Heart left ventricle (tissue), 16 donors: ENCODE measurements at regions not wholly inside any gene's neighbourhood (a gene's known extent, or its start where the extent isn't known, plus 50 kb on each side); places are given as distances from the start of the nearest gene placed in this dataset.
"Not testable (repeated sequence)": the region's sequence is repeated elsewhere in the genome, so short reads cannot be mapped to it uniquely, and the experiment has no call there.

Source experiments
- ATAC-seq, 4 donors: fragments of 200-7000 bp; cut with Tn5 transposase; one replicate each; pipeline ENCODE4 v1.9.1; 2020 to 2022; ENCODE audit warnings: moderate library complexity in 4 of 4, mild to moderate bottlenecking in 3 of 4, moderate number of reproducible peaks in 1 of 4
- DNase-seq, 5 donors: peaks; one replicate each; pipeline ENCODE4 v3.0.0-alpha.2; 2020
- H3K27ac ChIP-seq, 12 donors: fragments of 200-600 bp; sonication (generic) in 4 of 12; one replicate each; pipeline versions ENCODE4 v1.5.0 to v1.8.0; 2016 to 2022; ENCODE audit warnings: mild to moderate bottlenecking in 2 of 12
- H3K27me3 ChIP-seq, 9 donors: fragments of 200-600 bp; sonication (generic) in 2 of 9; one replicate each; pipeline versions ENCODE4 v1.5.1 to v1.8.0; 2016 to 2022; ENCODE audit warnings: mild to moderate bottlenecking in 3 of 9
- H3K36me3 ChIP-seq, 9 donors: fragments of 200-600 bp; sonication (generic) in 2 of 9; one replicate each; pipeline versions ENCODE4 v1.5.0 to v1.8.0; 2018 to 2022; ENCODE audit warnings: mild to moderate bottlenecking in 2 of 9
- H3K4me1 ChIP-seq, 12 donors: fragments of 200-600 bp; sonication (generic) in 4 of 12; one replicate each; pipeline versions ENCODE4 v1.5.0 to v1.8.0; 2016 to 2022; ENCODE audit warnings: mild to moderate bottlenecking in 3 of 12
- H3K4me3 ChIP-seq, 12 donors: fragments of 200-600 bp; sonication (generic) in 4 of 12; one replicate each; pipeline versions ENCODE4 v1.5.0 to v1.8.0; 2017 to 2022; ENCODE audit warnings: mild to moderate bottlenecking in 9 of 12, moderate library complexity in 4 of 12
- H3K9me3 ChIP-seq, 12 donors: fragments of 200-600 bp; sonication (generic) in 4 of 12; one replicate each; pipeline versions ENCODE4 v1.5.0 to v1.8.0; 2016 to 2022; ENCODE audit warnings: mild to moderate bottlenecking in 1 of 12
- POLR2A ChIP-seq, 2 donors: fragments of 450-650 bp; IDR thresholded peaks; one replicate each; pipeline ENCODE4 v1.6.1; 2017; ENCODE audit warnings: antibody characterized with exemption in 2 of 2, mild to moderate bottlenecking in 2 of 2, moderate library complexity in 2 of 2
- WGBS, 4 donors: extraction: QIAGEN DNeasy Blood & Tissue Kit in 2 of 4; methylation state at CpG; one replicate each; pipeline versions ENCODE4 v1.1.5 to v1.1.7; 2013 to 2018; 5-methylcytosine and 5-hydroxymethylcytosine counted together
- intact Hi-C, 10 donors: fragments of 100-400 bp; cut with DNase I; formaldehyde crosslinking; loops; one replicate each; pipeline versions ENCODE4 v1.11.1 to v1.14.2; 2022
- TF ChIP-seq, protein P1 (sequence below), 12 donors: fragments of 200-600 bp; sonication (generic) in 4 of 12; IDR thresholded peaks; one replicate each; pipeline versions ENCODE4 v1.5.0 to v1.8.0; 2018 to 2022; ENCODE audit warnings: antibody characterized with exemption in 12 of 12, mild to moderate bottlenecking in 5 of 12
- donor health status: ischemic (EF 13 %, LVEDD 7.1; RV severe dilation, severe dysfunction).
- donor health status: healthy with polysubstance abuse.
- donor health status: DM: no; HTN: yes; CAD: no.
- donor health status: DM: no; HTN: no; CAD: no.
- donor health status: ischemic (EF 25% LVEDD 6.9; RV normal size, moderate dysfunction).
- donor health status: ischemic (EF 25% LVEDD 5.7; RV mildly dilated, moderate dysfunction).
- donor health status: healthy.
- donor health status: DM: yes; HTN: yes; CAD: no.
- donor health status: ischemic (EF 35%, LVEDD 5.7; RV mildly dilated, moderate dysfunction).
- donor health status: nonischemic (EF 11% LVEDD 7.7; RV severe dilation, severe dysfunction).
- donor health status: DM: yes; HTN: yes; CAD: no.
- donor health status: PGD.
- donor health status: ischemic (EF 29% LVEDD 5.4; RV normal size, mild dysfunction).
- donor health status: nonischemic (EF 23%, LVEDD 6.1; RV moderate dilation, normal function).

DNA sequence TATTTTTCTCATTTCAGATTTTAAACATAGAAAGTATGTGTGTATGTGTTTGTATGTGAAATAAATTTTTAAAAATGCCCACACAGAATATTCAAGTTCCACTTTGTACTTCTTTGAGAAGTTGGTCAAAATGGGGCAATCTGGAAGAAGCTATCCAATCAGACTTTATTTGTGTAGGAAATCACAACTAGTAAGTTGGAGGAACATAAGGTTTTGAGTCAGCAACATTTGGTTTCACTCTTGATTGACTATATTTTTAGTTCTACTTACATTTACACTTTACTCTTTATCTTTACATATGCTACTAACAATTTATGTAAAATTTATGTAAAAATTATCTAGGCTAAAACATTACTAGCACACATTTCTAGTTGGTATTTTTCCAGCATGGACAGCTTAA is 128.1 kb downstream of the ATXN7L3B start:
- no peak overlapping the region for H3K27ac ChIP-seq
- H3K4me1 ChIP-seq = no peaks in the 10 kb centered on the region
- no peaks in the 10 kb centered on the region for H3K9me3 ChIP-seq
- intact Hi-C loops = no loop called here
- ATAC-seq = no peak
- H3K4me3 ChIP-seq = no peak overlapping the region
- TF ChIP-seq POLR2A (IDR thresholded peaks at IDR 0.05) = no peak
- TF ChIP-seq, protein P1, sequence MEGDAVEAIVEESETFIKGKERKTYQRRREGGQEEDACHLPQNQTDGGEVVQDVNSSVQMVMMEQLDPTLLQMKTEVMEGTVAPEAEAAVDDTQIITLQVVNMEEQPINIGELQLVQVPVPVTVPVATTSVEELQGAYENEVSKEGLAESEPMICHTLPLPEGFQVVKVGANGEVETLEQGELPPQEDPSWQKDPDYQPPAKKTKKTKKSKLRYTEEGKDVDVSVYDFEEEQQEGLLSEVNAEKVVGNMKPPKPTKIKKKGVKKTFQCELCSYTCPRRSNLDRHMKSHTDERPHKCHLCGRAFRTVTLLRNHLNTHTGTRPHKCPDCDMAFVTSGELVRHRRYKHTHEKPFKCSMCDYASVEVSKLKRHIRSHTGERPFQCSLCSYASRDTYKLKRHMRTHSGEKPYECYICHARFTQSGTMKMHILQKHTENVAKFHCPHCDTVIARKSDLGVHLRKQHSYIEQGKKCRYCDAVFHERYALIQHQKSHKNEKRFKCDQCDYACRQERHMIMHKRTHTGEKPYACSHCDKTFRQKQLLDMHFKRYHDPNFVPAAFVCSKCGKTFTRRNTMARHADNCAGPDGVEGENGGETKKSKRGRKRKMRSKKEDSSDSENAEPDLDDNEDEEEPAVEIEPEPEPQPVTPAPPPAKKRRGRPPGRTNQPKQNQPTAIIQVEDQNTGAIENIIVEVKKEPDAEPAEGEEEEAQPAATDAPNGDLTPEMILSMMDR (IDR thresholded peaks at IDR 0.05) = no peak
- no peaks in the 10 kb centered on the region for H3K27me3 ChIP-seq
- no peaks in the 10 kb centered on the region for H3K36me3 ChIP-seq
- DNase-seq = no peak

DNA sequence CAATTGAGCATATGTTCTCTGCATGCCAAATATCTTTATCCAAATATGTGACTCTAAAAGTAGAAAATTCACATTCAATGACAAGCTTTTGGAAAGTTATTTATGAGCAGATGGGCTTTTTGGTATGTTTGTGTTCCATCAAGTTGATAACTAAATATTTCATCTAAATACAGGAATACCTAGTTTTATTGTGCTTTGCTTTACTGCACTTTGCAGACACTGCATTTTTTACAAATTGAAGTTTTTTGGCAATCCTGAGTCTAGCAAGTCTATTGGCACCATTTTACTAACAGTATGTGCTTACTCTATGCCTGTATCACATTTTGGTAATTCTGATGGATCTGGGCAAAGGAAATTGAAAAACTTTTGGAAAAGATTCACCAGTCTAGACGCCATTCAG is 133.8 kb downstream of the ATXN7L3B start:
- intact Hi-C loops = no loop called here
- no peaks in the 10 kb centered on the region for H3K36me3 ChIP-seq
- WGBS, 4 donors = 68 to 80% (median 72%) methylated on average over 1 of the region's 1 CpG
- no peaks in the 10 kb centered on the region for H3K9me3 ChIP-seq
- TF ChIP-seq, protein P1 (IDR thresholded peaks at IDR 0.05) = no peak
- no peak for TF ChIP-seq POLR2A (IDR thresholded peaks at IDR 0.05)
- no peak overlapping the region for H3K27ac ChIP-seq
- no peak for ATAC-seq
- no peak for DNase-seq
- no peaks in the 10 kb centered on the region for H3K4me1 ChIP-seq
- H3K4me3 ChIP-seq = no peak overlapping the region
- H3K27me3 ChIP-seq = no peaks in the 10 kb centered on the region

DNA sequence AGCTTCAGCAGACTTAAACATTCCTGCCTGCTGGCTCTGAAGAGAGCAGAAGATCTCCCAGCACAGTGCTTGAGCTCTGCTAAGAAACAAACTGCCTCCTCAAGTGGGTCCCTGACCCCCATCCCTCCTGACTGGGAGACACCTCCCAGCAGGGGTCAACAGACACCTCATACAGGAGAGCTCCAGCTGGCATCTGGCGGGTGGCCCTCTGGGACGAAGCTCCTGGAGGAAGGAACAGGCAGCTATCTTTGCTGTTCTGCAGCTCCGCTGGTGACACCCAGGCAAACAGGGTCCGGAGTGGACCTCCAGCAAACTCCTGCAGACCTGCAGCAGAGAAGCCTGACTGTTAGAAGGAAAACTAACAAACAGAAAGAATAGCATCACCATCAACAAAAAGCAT is 139.3 kb downstream of the ATXN7L3B start:
- H3K4me1 ChIP-seq, H3K27me3 ChIP-seq, H3K9me3 ChIP-seq, H3K27ac ChIP-seq, intact Hi-C loops, H3K4me3 ChIP-seq, H3K36me3 ChIP-seq, ATAC-seq, DNase-seq: not testable (repeated sequence)
- WGBS, 4 donors = 80 to 90% (median 86%) methylated on average over 4 of the region's 4 CpGs

DNA sequence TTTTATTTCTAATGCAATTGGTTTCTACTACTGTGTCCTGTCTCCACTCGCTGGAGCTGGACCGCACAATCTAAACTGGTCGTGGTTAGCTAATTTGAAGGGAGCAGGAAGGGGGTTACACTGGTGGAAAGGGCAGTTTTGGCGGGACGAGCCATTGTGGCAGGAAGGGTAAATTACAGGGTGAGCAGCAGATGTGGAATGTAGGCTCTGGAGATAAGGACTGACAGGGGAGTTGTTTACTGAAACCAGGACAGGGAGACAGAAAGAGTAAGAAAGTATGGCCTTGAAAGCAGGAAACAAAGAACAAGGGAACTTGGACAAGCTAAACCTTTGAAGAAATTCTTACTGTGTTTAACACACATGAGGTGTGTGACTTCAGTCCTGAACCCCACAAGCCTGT is 147.8 kb downstream of the ATXN7L3B start:
- intact Hi-C loops = no loop called here
- H3K27me3 ChIP-seq = no peaks in the 10 kb centered on the region
- 62 to 72% (median 68%) methylated on average over 5 of the region's 5 CpGs for WGBS, 4 donors
- H3K4me3 ChIP-seq = no peak overlapping the region
- H3K9me3 ChIP-seq = peaks cover 0 to 6% (median 0%) of the 10 kb centered on the region in 12 donors
- TF ChIP-seq POLR2A (IDR thresholded peaks at IDR 0.05) = no peak
- TF ChIP-seq, protein P1 (IDR thresholded peaks at IDR 0.05) = no peak
- no peak for DNase-seq
- no peak overlapping the region for H3K27ac ChIP-seq
- no peaks in the 10 kb centered on the region for H3K36me3 ChIP-seq
- no peak for ATAC-seq
- no peaks in the 10 kb centered on the region for H3K4me1 ChIP-seq

DNA sequence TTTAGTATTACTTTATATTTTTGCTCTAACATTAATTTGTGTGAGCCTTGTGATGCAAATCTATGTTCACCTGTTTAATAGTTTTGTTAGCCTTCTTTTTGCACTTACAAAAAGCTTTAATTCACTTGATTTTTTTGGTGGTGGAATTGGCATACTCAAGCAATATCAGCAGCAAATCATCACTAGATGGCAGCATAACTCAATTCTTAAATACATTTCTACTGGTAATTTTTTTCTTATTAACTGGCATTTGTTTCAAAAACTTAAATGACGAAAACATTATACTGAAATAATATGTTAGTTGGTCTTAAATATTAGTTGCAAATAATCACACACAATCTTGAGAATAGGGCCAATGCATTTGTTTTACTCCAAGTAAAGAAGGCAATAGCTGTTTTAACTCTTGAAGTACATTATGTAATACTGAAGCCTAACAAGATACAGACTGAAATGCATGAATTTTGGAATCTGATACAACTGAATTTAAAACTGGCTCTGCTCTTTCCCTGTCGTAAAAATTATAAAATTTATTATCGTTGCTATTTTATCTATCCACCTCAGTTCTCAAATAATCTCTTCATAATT is 151.5 kb downstream of the ATXN7L3B start:
- Histone ChIP-seq H3K27ac (no peak overlapping the region), H3K9me3 (peaks cover 0 to 6% (median 0%) of the 10 kb centered on the region in 12 donors), H3K27me3 (no peaks in the 10 kb centered on the region), H3K4me3 (no peak overlapping the region), H3K4me1 (no peaks in the 10 kb centered on the region), H3K36me3 (no peaks in the 10 kb centered on the region)
- TF ChIP-seq POLR2A (IDR thresholded peaks at IDR 0.05) = no peak
- TF ChIP-seq, protein P1 (IDR thresholded peaks at IDR 0.05) = peak; percentile 24 to 61 (median 45)
- DNase-seq = no peak
- intact Hi-C loops = no loop called here
- no peak for ATAC-seq
- 34 to 42% (median 37%) methylated on average over 3 of the region's 3 CpGs for WGBS, 4 donors
